HCT116 (cell line): ENCODE measurements at regions not wholly inside any gene's neighbourhood (a gene's known extent, or its start where the extent isn't known, plus 50 kb on each side); places are given as distances from the start of the nearest gene placed in this dataset.

Source experiments
- ATAC-seq: fragments of 200-7000 bp; cut with Tn5 transposase; 2 replicates; pipeline ENCODE4 v1.9.1; 2020; ENCODE audit warnings: mild to moderate bottlenecking, moderate library complexity
- BruUV-seq: library from RNA; stranded (reverse); fragments of 400-500 nt; replicated peaks from 2 replicates; lab custom pipeline; 2021; lab: Mats Ljungman, UMichigan
- CTCF ChIA-PET: fragments of 300-600 bp; sonication (Branson Sonifier 250); formaldehyde crosslinking; loops from one replicate; lab custom pipeline; 2021; ENCODE audit warnings: antibody characterized with exemption; lab: Charles Lee
- POLR2A ChIA-PET: fragments of 300-600, 350-600 bp; sonication (Branson Sonifier 250); formaldehyde crosslinking; loops from one replicate; lab custom pipeline; 2021; ENCODE audit warnings: antibody characterized with exemption; lab: Charles Lee
- RAD21 ChIA-PET, 2 experiments: fragments of 300-600 bp; sonication (Branson Sonifier 250); formaldehyde crosslinking; loops; one replicate each; lab custom pipeline; 2023; ENCODE audit warnings: low total read pairs in 2 of 2; ENCODE audit not compliant: uncharacterized antibody in 2 of 2, unreplicated experiment in 2 of 2, low non-redundant PET in 1 of 2; lab: Charles Lee
- DNase-seq: peaks from one replicate; pipeline ENCODE4 v3.0.0-alpha.2; 2010; ENCODE audit warnings: low read depth, low spot score
- H2AFZ ChIP-seq: fragments of 200-600 bp; shearing (Covaris generic), sonication (generic); 2 replicates; pipeline ENCODE4 v1.6.1; 2017; ENCODE audit warnings: low read depth, mixed run types, mixed read lengths, antibody characterized with exemption, low read length; ENCODE audit not compliant: poor library complexity, severe bottlenecking
- H3K27ac ChIP-seq: 2 replicates; pipeline ENCODE4 v1.5.1; 2012; ENCODE audit warnings: low read depth, low read length
- H3K27me3 ChIP-seq: fragments of 200-600 bp; sonication (generic); 2 replicates; pipeline ENCODE4 v1.6.1; 2016; ENCODE audit warnings: mixed run types, low read length, mixed read lengths; ENCODE audit not compliant: insufficient read depth
- H3K36me3 ChIP-seq, 2 experiments: fragments of 200-500 bp in 1 of 2; fragments of 200-600 bp in 1 of 2; sonication (Bioruptor generic) in 1 of 2; sonication (generic) in 1 of 2; 2 replicates each; pipeline versions ENCODE4 v1.5.1 to v1.6.1; 2014 to 2016; ENCODE audit warnings: low read length in 2 of 2, inconsistent platforms in 1 of 2, mixed read lengths in 1 of 2, mixed run types in 1 of 2; ENCODE audit not compliant: insufficient read depth in 2 of 2, control insufficient read depth in 1 of 2
- H3K4me1 ChIP-seq, 2 experiments: fragments of 200-600 bp in 1 of 2; sonication (generic) in 1 of 2; 2 replicates each; pipeline versions ENCODE4 v1.5.1 to v1.6.1; 2012 to 2017; ENCODE audit warnings: low read length in 2 of 2, inconsistent platforms in 1 of 2, mild to moderate bottlenecking in 1 of 2, mixed read lengths in 1 of 2, mixed run types in 1 of 2, moderate library complexity in 1 of 2; ENCODE audit not compliant: insufficient read depth in 2 of 2, control insufficient read depth in 1 of 2
- H3K4me2 ChIP-seq: fragments of 200-600 bp; sonication (generic); 2 replicates; pipeline ENCODE4 v1.6.1; 2017; ENCODE audit warnings: mixed run types, low read length, mixed read lengths
- H3K4me3 ChIP-seq, 2 experiments: fragments of 200-600 bp in 1 of 2; sonication (generic) in 1 of 2; replicated peaks in 1 of 2; 2 replicates each; pipeline ENCODE4 v1.5.1; 2011 to 2016; ENCODE audit warnings: low read length in 2 of 2, control low read depth in 1 of 2, low read depth in 1 of 2, mild to moderate bottlenecking in 1 of 2, mixed read lengths in 1 of 2, mixed run types in 1 of 2
- H3K79me2 ChIP-seq: fragments of 200-600 bp; sonication (generic); 2 replicates; pipeline ENCODE4 v1.6.1; 2017; ENCODE audit warnings: mild to moderate bottlenecking, mixed run types, low read length, moderate library complexity, mixed read lengths; ENCODE audit not compliant: insufficient read depth
- H3K9ac ChIP-seq: fragments of 200-600 bp; sonication (generic); 2 replicates; pipeline ENCODE4 v1.6.1; 2016; ENCODE audit warnings: low read length, mixed read lengths
- H3K9me2 ChIP-seq: fragments of 200-600 bp; sonication (generic), shearing (Covaris generic); 2 replicates; pipeline ENCODE4 v1.6.1; 2017; ENCODE audit warnings: mixed run types, mild to moderate bottlenecking, moderate library complexity; ENCODE audit not compliant: insufficient read depth
- H3K9me3 ChIP-seq, 2 experiments: fragments of 200-500 bp in 1 of 2; fragments of 200-600 bp in 1 of 2; sonication (Bioruptor generic) in 1 of 2; sonication (generic) in 1 of 2; 2 replicates each; pipeline ENCODE4 v1.6.1; 2014 to 2017; ENCODE audit warnings: low read length in 2 of 2, mixed read lengths in 2 of 2, inconsistent platforms in 1 of 2, low read depth in 1 of 2, mild to moderate bottlenecking in 1 of 2, mixed run types in 1 of 2, moderate library complexity in 1 of 2; ENCODE audit not compliant: control insufficient read depth in 1 of 2, insufficient read depth in 1 of 2
- H4K20me1 ChIP-seq: fragments of 200-600 bp; sonication (generic), shearing (Covaris generic); 2 replicates; pipeline ENCODE4 v1.6.1; 2017; ENCODE audit warnings: mixed run types, mild to moderate bottlenecking, moderate library complexity; ENCODE audit not compliant: insufficient read depth
- CBX3 ChIP-seq: IDR thresholded peaks from 2 replicates; pipeline ENCODE4 v1.6.1; 2012; ENCODE audit warnings: low read depth
- EGR1 ChIP-seq: IDR thresholded peaks from 2 replicates; pipeline ENCODE4 v1.6.1; 2012; ENCODE audit warnings: low read depth
- FOSL1 ChIP-seq: IDR thresholded peaks from 2 replicates; pipeline ENCODE4 v1.6.1; 2012; ENCODE audit warnings: low read depth
- JUND ChIP-seq: IDR thresholded peaks from 2 replicates; pipeline ENCODE4 v1.6.1; 2012
- MAX ChIP-seq: IDR thresholded peaks from 2 replicates; pipeline ENCODE4 v1.6.1; 2012
- POLR2A ChIP-seq: IDR thresholded peaks from 2 replicates; pipeline ENCODE4 v1.7.0; 2011; ENCODE audit warnings: borderline replicate concordance; ENCODE audit not compliant: insufficient read depth, insufficient read length; ENCODE audit errors: extremely low read depth
- POLR2AphosphoS5 ChIP-seq: IDR thresholded peaks from 2 replicates; pipeline ENCODE4 v1.6.1; 2011; ENCODE audit warnings: mild to moderate bottlenecking, low read depth, low read length, moderate library complexity
- REST ChIP-seq: IDR thresholded peaks from 2 replicates; pipeline ENCODE4 v1.6.1; 2012; ENCODE audit warnings: low read depth
- SP1 ChIP-seq: IDR thresholded peaks from 2 replicates; pipeline ENCODE4 v1.6.1; 2012; ENCODE audit warnings: low read depth
- SRF ChIP-seq: IDR thresholded peaks from 2 replicates; pipeline ENCODE4 v1.6.1; 2012; ENCODE audit warnings: low read depth
- TCF7L2 ChIP-seq: IDR thresholded peaks from 2 replicates; pipeline ENCODE4 v1.7.0; 2011; ENCODE audit warnings: borderline replicate concordance, inconsistent platforms; ENCODE audit not compliant: insufficient read depth, insufficient read length; ENCODE audit errors: extremely low read depth
- ZBTB33 ChIP-seq: IDR thresholded peaks from 2 replicates; pipeline ENCODE4 v1.6.1; 2011; ENCODE audit warnings: mild to moderate bottlenecking, low read length, moderate library complexity; ENCODE audit not compliant: insufficient replicate concordance; ENCODE audit errors: extremely low read depth
- ZNF274 ChIP-seq: fragments of 200-500 bp; sonication (Bioruptor generic); IDR thresholded peaks from 2 replicates; pipeline ENCODE4 v1.6.1; 2014; ENCODE audit warnings: mild to moderate bottlenecking, low read depth, low read length, inconsistent platforms
- intact Hi-C: fragments of 100-400 bp; cut with micrococcal nuclease; formaldehyde crosslinking; loops from 2 replicates; pipeline ENCODE4 v1.10.0; 2022

GRCh38 chr12:34605510-34605887 lies 583.2 kb downstream of the ALG10 start:
- Histone ChIP-seq H3K36me3 (no peaks in the 10 kb centered on the region), H3K79me2 (no peaks in the 10 kb centered on the region), H3K9ac (no peak overlapping the region), H3K9me2 (no peaks in the 10 kb centered on the region), H3K9me3 (peaks cover 0 to 3% of the 10 kb centered on the region in 2 experiments; a peak in 2 of 4 replicates), H2AFZ (no peak overlapping the region), H3K4me2 (no peak overlapping the region), H3K27ac (no peak overlapping the region), H3K4me1 (no peaks in the 10 kb centered on the region), H3K27me3 (no peaks in the 10 kb centered on the region), H3K4me3 (no peak overlapping the region), H4K20me1 (no peaks in the 10 kb centered on the region)
- BruUV-seq: no TSS peak
- intact Hi-C loops: no loop called here
- POLR2A ChIA-PET: no interaction called here
- TF ChIP-seq FOSL1: no peak
- TF ChIP-seq CBX3: no peak
- no peak for TF ChIP-seq EGR1
- TF ChIP-seq POLR2A: no peak
- no peak for TF ChIP-seq MAX
- TF ChIP-seq SRF: no peak
- no peak for TF ChIP-seq ZBTB33
- no peak for TF ChIP-seq POLR2AphosphoS5
- no peak for TF ChIP-seq REST
- no peak for TF ChIP-seq ZNF274
- TF ChIP-seq TCF7L2: no peak
- no peak for TF ChIP-seq SP1
- no peak for TF ChIP-seq JUND
- ATAC-seq (no peak), DNase-seq (no peak)
- RAD21 ChIA-PET: no interaction called here
- CTCF ChIA-PET: no interaction called here
